ENCODE measurements at regions not wholly inside any gene's neighbourhood (a gene's known extent, or its start where the extent isn't known, plus 50 kb on each side); places are given as distances from the start of the nearest gene placed in this dataset.

- TF ChIP-seq EZH2phosphoT487 (IDR thresholded peaks at IDR 0.05; ENCODE audit: unreplicated experiment): no peak
- no peak for TF ChIP-seq CTCF (conservative IDR thresholded peaks at IDR 0.05; ENCODE audit: low read depth in 2 of 2)
- TF ChIP-seq CREB1 (CRISPR knock-in tag; IDR thresholded peaks at IDR 0.05; ENCODE audit: low read depth): no peak
- TF ChIP-seq EZH2 (IDR thresholded peaks at IDR 0.05; ENCODE audit: low read depth, unreplicated experiment): no peak
- TF ChIP-seq NANOG (IDR thresholded peaks at IDR 0.05; ENCODE audit: borderline replicate concordance): no peak
- no peak for TF ChIP-seq JUNB (IDR thresholded peaks at IDR 0.05; ENCODE audit: unreplicated experiment)
These were observed 410.7 kb upstream of the RGS6 start for GRCh38 chr14:71521238-71522135.

Data from GM23338 (cell line).